Cardiac septum (tissue), 1 donor: ENCODE measurements at regions not wholly inside any gene's neighbourhood (a gene's known extent, or its start where the extent isn't known, plus 50 kb on each side); places are given as distances from the start of the nearest gene placed in this dataset.
"Not testable (repeated sequence)": the region's sequence is repeated elsewhere in the genome, so short reads cannot be mapped to it uniquely, and the experiment has no call there.

Source experiments
- DNase-seq: peaks from one replicate; pipeline ENCODE4 v3.0.0-alpha.2; 2020; ENCODE audit warnings: low spot score
- intact Hi-C: fragments of 100-400 bp; cut with DNase I; formaldehyde crosslinking; loops from one replicate; pipeline ENCODE4 v1.14.0; 2022
- donor health status: DM: no; HTN: no; CAD: no.

DNA sequence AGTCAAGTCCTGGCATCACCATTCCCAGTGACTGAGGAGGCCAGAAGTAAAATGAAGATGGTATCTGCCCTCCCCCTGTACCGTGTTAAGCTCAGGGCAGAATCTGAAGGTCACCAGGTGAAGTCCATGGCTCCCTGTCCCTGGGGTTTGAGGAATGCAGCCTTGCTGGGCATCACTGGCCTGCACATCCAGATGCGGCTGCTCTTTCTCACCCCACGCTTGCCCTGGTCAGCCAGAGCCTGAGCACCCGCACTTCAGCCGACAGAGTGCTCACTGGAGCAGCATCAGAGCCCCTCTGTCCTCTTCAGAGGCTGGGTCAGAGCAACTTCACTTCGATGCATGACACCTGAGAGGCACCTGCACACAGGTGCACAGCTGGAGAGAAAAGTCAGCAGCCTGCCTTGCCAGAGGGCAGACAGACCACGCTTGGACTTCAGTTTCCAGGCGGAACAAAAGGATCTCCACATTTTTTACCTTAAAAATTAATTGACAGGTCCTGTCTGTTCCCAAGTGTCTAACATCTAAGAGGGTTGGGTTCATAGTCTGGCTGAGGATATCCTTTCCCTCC is 267.3 kb downstream of the ANAPC1 start:
- intact Hi-C loops = no loop called here
- DNase-seq = no peak

GRCh38 chr2:111617299-111618225 is 266.4 kb downstream of the ANAPC1 start:
- no peak for DNase-seq
- intact Hi-C loops = no loop called here

DNA sequence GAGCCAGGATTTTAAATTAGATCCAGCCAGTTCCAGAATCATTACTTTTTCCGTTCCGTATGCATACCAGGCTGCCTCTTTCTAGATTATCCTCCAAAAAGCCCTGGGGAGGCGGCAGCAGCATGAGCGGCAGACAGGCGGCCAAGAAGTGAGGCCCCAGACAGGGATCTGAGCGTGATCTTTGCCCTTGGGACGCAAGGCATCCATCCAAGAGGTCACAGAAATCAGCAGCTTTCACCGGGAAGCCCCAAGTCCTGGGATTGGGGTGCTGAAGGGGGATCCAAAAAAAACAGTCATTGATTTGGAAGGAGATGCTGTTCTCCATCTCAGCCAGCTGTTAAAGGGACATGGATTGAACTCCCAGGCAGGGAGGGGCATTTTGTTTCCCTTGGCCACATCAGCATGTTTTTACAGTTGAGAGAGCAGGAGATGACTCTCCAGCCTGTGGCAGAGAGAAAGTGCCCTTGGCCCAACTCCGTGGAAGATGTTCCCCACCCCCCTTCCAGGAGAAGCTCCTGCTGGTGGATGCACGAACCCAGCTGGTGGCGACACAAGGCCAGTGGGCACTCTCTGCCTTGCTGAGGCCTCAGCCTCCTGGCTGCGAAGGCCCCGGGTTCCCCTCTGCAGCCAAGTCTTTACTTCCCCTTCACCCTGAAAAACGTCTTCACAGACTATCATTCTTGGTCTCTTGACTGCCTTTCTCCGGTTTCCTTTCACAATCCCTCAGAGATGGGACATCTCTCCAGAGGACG is 265.6 kb downstream of the ANAPC1 start:
- no peak for DNase-seq
- intact Hi-C loops = no loop called here

DNA sequence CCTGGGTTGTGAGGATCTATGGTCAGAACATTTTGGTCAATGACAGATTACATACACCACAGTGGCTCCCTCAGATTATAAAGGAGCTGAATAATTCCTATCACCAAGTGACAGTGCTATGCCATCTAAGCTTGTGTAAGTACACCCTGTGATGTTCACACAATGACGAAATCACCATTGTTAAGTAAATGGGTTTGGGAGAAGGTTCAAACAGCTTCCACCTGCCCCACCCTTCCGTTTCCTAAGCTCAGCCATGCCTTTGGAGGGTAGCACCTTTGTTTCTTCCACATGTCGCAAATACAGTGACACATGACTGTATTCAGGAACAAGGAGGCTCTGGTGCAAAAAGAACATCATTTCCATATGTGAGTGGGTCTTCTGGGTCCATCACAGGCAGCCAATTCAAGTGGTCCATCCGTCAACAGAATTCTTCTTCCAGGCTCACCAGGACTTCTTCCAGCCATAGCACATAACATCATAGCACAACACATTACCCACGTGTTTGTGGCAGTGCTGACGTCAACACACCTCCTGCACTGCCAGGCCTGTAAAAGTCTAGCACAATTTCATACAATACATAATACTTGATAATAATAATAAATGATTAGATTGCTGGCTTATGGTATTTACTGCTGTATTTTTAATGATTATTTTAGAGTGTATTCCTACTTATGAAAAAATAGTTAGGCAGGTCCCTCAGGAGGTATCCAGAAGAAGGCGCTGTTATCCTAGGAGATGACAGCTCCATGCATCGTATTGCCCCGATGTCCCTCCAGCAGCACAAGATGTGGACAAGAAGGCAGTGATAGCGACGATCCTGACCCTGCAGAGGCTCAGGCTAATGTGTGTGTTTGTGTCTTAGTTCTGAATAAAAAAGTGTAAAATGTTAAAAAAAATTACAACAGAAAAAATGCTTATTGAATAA is 264.8 kb downstream of the ANAPC1 start:
- no peak for DNase-seq
- intact Hi-C loops = no loop called here

DNA sequence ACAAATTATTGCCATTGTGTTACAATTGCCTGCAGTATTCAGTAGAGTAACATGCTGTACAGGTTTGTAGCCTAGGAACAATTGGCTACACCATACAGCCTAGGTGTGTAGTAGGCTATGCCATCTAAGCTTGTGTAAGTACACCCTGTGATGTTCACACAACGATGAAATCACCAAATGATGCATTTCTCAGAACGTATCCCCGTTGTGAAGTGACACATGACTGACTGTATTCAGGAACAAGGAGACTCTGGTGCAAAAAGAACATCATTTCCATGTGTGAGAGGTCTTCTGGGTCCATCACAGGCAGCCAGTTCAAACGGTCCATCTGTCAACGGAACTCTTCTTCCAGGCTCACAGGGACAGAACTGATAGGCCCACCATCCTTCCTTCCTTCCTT is 263.7 kb downstream of the ANAPC1 start:
- no peak for DNase-seq
- intact Hi-C loops = no loop called here

GRCh38 chr2:111622859-111623258 is 261.1 kb downstream of the ANAPC1 start:
- no peak for DNase-seq

GRCh38 chr2:111623380-111623779 is 260.6 kb downstream of the ANAPC1 start:
- no peak for DNase-seq
- intact Hi-C loops = no loop called here

More at GRCh38 chr2:111622859-111623258, 261.1 kb downstream of the ANAPC1 start:
- intact Hi-C loops = no loop called here

DNA sequence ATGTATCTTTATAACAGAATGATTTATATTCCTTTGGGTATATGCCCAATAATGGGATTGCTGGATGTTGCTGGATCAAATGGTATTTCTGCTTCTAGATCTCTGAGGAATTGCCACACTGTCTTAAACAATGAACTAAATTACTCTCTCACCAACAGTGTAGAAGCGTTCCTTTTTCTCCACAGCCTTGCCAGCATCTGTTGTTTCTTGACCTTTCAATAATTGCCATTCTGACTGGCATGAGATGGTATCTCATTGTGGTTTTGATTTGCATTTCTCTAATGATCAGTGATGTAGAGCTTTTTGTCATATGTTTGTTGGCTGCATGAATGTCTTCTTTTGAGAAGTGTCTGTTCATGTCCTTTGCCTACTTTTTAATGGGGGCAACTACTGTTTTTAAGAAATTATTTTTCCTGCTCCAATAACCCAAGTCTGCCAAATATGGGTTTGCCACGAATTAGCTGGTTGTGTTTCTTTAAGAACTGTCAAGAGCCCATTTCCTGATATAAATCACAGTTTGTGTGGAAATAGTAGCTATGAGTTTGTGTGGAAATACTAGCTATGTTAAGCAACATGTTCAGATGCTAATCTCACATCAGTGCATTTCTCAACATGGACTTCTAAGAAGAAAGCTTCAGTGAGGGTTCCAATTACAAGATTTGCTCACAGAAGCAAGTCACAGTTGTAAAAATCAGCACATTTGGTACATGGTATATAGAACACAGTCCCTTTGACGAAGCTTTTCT is 259.4 kb downstream of the ANAPC1 start:
- no peak for DNase-seq
- intact Hi-C loops = no loop called here

- intact Hi-C loops, DNase-seq: not testable (repeated sequence)
Measured at GRCh38 chr2:111625157-111625537, 258.8 kb downstream of the ANAPC1 start.

DNA sequence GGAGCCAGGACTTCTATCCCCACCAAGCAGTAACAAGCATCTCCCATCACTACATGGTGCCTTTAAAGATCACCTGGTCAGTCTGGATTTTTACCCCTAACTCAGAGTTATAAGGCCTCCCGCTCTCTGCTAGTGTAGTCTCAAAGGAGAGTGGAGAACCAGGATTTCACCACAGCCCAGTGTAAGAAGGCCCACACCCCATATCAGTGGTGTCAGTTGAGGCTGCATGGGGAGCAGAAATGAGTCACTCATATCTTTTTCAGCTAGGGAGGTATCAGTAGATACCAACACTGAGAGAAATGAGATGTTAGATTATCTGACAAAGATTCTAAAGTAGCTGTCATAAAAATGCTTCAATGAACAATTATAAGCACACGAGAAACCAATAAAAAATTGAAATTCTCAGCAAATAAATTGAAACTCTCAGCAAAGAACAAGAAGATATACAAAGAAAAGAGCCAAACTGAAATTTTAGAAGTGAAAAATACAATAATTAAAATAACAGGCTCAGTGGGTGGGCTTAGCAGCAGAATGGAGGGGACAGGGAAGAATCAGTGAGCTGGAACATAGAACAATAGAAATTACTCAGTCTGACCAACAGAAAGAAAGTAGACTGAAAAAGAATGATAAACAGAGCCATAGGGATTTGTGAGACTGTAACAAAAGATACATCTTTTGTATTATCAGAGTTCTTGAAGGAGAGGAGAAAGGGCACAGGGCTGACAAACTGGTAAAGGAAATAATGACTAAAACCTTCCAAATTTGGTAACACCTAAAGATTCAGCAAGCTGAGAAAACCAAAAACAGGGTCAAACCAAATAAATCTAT is 257.7 kb downstream of the ANAPC1 start:
- intact Hi-C loops = no loop called here
- no peak for DNase-seq

DNA sequence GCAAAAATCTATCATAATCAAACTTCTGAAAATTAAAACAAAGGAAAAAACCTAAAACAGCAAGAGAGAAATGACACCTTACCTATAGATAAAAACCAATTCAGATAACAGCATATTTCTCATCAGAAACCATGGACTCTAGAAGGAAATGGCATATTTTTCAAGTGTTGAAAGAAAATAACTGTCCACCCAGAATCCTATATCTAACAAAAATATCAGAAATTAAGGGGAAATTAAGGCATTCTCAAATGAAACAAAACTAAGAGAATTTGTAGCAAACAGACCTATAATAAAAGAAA is 257.2 kb downstream of the ANAPC1 start:
- intact Hi-C loops = no loop called here

DNA sequence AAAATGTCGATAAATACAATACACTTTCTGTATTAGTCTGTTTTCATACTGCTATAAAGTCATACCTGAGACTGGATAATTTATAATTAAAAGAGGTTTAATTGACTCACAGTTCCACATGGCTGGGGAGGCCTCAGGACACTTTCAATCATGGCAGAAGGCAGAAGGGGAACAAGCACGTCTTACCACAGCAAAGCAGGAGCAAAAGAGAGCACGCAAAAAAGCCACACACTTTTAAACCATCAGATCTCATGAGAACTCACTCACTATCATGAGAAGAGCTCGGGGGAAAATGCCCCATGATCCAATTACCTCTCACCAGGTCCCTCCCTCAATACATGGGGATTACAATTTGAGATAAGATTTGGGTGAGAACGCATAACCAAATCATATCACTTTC is 256.7 kb downstream of the ANAPC1 start:
- no peak for DNase-seq
- intact Hi-C loops = no loop called here

More for the DNA sequence above, 257.2 kb downstream of the ANAPC1 start:
- DNase-seq = no peak

DNA sequence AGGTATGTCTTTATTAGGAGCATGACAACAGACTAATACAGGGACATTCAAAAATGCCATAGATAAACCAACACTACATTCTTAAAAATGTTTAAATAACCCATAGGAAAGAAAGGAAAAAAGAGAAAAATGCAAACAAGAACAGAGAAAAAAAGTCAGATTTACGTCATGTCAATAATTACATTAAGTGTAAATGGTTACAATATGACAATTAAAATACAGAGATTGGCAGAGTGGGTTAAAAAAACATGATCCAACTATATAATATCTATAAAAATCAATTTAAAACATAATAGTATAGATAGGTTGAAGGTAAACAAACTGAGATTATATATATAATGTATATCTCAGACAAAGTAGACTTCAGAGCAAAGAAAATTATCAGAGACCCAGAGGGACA is 255.8 kb downstream of the ANAPC1 start:
- intact Hi-C loops = no loop called here
- no peak for DNase-seq

DNA sequence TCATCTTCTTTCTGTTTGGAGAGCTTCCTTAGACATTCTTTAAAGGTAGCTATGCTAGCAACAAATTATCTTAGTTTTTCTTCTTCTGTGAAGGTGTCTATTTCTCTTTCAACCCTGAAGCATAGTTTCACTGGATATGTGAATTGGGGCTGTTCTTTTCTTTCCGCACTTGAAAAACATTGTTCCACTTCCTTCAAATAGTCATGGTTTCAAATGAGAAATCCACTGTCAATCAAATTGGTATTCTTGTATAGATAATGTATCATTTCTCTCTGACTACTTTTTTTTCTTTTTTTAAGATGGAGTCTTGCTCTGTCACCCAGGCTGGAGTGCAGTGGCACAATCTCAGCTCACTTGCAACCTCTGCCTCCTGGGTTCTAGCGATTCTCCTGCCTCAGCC is 254.0 kb downstream of the ANAPC1 start:
- intact Hi-C loops = no loop called here
- no peak for DNase-seq

DNA sequence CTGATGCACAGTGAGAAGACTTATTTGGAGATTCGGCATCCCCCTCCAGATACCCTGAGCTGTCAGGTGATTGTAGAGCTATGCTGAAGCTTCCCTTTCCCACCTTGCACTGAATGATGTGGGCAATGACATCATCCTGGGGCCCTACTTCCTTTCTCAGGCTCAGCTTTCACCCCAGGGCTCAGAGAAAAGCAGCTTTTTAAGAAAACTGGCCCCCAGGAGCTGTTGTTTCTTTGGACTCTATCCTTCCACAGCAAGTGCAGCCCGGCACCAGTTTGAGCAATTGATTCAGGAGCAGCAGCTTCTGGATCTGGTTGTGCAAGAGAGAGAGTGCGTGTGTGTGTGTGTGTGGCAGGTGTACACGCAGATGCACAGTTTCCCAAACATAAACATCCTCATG is 251.3 kb downstream of the ANAPC1 start:
- DNase-seq = no peak
- intact Hi-C loops = no loop called here

DNA sequence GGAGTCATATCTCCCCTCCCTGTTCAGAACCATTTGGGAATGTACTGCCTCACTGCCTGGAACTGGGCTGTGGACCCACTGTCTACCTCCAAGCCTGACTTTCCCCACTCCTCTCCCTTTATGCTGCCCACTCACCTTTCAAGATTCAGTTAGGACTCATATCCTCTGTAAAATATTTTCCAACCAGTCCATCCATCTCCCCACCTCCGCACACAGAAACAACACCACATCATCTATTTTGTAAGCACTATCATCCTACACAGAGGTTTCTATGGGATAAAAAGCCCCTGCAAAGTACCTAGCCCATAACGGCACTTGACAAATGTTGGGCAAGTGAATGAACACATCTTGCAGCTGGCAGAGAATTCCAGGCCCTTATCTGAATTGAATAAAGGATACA is 250.8 kb downstream of the ANAPC1 start:
- intact Hi-C loops = no loop called here
- DNase-seq = no peak

DNA sequence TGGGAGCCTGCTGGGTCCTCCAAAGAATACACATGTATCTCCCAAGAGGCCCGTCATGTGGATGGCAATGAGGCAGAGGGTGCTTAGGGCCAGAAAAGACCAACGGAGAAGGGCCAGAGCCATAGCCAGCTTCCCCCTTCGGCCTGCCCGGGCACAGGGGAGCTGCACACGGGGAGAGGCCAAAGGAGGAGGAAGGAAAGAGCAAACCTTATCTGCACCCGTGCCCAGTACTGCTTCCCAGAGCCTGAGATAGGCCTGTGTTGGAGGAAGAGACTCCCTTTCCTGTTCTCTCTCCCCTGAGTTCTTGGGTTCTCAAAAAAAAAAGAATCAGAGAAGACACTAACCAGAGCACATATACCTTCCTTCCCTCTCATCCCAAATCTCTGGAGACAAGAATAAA is 250.3 kb downstream of the ANAPC1 start:
- DNase-seq = no peak
- intact Hi-C loops = no loop called here
